Sigmoid colon (tissue), 3 donors: ENCODE measurements at regions not wholly inside any gene's neighbourhood (a gene's known extent, or its start where the extent isn't known, plus 50 kb on each side); places are given as distances from the start of the nearest gene placed in this dataset.

Experiments
- POLR2A ChIP-seq, 2 donors: fragments of 450-650 bp; IDR thresholded peaks; one replicate each; pipeline ENCODE4 v1.6.1; 2016; ENCODE audit warnings: antibody characterized with exemption in 2 of 2, mild to moderate bottlenecking in 2 of 2, moderate library complexity in 2 of 2
- TF ChIP-seq, protein P1 (sequence below), 4 experiments: fragments of 450-650 bp in 3 of 4; fragments of 200-600 bp in 1 of 4; IDR thresholded peaks; one replicate each; pipeline ENCODE4 v1.5.1; 2016 to 2019; ENCODE audit warnings: antibody characterized with exemption in 4 of 4, mild to moderate bottlenecking in 3 of 4, moderate library complexity in 2 of 4

GRCh38 chr5:30453168-30453567 is 740.3 kb upstream of the CDH6 start:
- no peak for TF ChIP-seq POLR2A (IDR thresholded peaks at IDR 0.05)
- TF ChIP-seq, protein P1, sequence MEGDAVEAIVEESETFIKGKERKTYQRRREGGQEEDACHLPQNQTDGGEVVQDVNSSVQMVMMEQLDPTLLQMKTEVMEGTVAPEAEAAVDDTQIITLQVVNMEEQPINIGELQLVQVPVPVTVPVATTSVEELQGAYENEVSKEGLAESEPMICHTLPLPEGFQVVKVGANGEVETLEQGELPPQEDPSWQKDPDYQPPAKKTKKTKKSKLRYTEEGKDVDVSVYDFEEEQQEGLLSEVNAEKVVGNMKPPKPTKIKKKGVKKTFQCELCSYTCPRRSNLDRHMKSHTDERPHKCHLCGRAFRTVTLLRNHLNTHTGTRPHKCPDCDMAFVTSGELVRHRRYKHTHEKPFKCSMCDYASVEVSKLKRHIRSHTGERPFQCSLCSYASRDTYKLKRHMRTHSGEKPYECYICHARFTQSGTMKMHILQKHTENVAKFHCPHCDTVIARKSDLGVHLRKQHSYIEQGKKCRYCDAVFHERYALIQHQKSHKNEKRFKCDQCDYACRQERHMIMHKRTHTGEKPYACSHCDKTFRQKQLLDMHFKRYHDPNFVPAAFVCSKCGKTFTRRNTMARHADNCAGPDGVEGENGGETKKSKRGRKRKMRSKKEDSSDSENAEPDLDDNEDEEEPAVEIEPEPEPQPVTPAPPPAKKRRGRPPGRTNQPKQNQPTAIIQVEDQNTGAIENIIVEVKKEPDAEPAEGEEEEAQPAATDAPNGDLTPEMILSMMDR (IDR thresholded peaks at IDR 0.05), result no peak
